HCT116 (cell line): ENCODE measurements at regions not wholly inside any gene's neighbourhood (a gene's known extent, or its start where the extent isn't known, plus 50 kb on each side); places are given as distances from the start of the nearest gene placed in this dataset.
A peak's percentile ranks its signal among the peaks of the same experiment; 100 is the strongest.

Experiments used
- ATAC-seq: fragments of 200-7000 bp; cut with Tn5 transposase; 2 replicates; pipeline ENCODE4 v1.9.1; 2020; ENCODE audit warnings: mild to moderate bottlenecking, moderate library complexity
- BruUV-seq: library from RNA; stranded (reverse); fragments of 400-500 nt; replicated peaks from 2 replicates; lab custom pipeline; 2021; lab: Mats Ljungman, UMichigan
- CTCF ChIA-PET: fragments of 300-600 bp; sonication (Branson Sonifier 250); formaldehyde crosslinking; loops from one replicate; lab custom pipeline; 2021; ENCODE audit warnings: antibody characterized with exemption; lab: Charles Lee
- POLR2A ChIA-PET: fragments of 300-600, 350-600 bp; sonication (Branson Sonifier 250); formaldehyde crosslinking; loops from one replicate; lab custom pipeline; 2021; ENCODE audit warnings: antibody characterized with exemption; lab: Charles Lee
- RAD21 ChIA-PET, 2 experiments: fragments of 300-600 bp; sonication (Branson Sonifier 250); formaldehyde crosslinking; loops; one replicate each; lab custom pipeline; 2023; ENCODE audit warnings: low total read pairs in 2 of 2; ENCODE audit not compliant: uncharacterized antibody in 2 of 2, unreplicated experiment in 2 of 2, low non-redundant PET in 1 of 2; lab: Charles Lee
- DNase-seq: peaks from one replicate; pipeline ENCODE4 v3.0.0-alpha.2; 2010; ENCODE audit warnings: low read depth, low spot score
- H2AFZ ChIP-seq: fragments of 200-600 bp; shearing (Covaris generic), sonication (generic); 2 replicates; pipeline ENCODE4 v1.6.1; 2017; ENCODE audit warnings: low read depth, mixed run types, mixed read lengths, antibody characterized with exemption, low read length; ENCODE audit not compliant: poor library complexity, severe bottlenecking
- H3K27ac ChIP-seq: 2 replicates; pipeline ENCODE4 v1.5.1; 2012; ENCODE audit warnings: low read depth, low read length
- H3K27me3 ChIP-seq: fragments of 200-600 bp; sonication (generic); 2 replicates; pipeline ENCODE4 v1.6.1; 2016; ENCODE audit warnings: mixed run types, low read length, mixed read lengths; ENCODE audit not compliant: insufficient read depth
- H3K36me3 ChIP-seq, 2 experiments: fragments of 200-500 bp in 1 of 2; fragments of 200-600 bp in 1 of 2; sonication (Bioruptor generic) in 1 of 2; sonication (generic) in 1 of 2; 2 replicates each; pipeline versions ENCODE4 v1.5.1 to v1.6.1; 2014 to 2016; ENCODE audit warnings: low read length in 2 of 2, inconsistent platforms in 1 of 2, mixed read lengths in 1 of 2, mixed run types in 1 of 2; ENCODE audit not compliant: insufficient read depth in 2 of 2, control insufficient read depth in 1 of 2
- H3K4me1 ChIP-seq, 2 experiments: fragments of 200-600 bp in 1 of 2; sonication (generic) in 1 of 2; 2 replicates each; pipeline versions ENCODE4 v1.5.1 to v1.6.1; 2012 to 2017; ENCODE audit warnings: low read length in 2 of 2, inconsistent platforms in 1 of 2, mild to moderate bottlenecking in 1 of 2, mixed read lengths in 1 of 2, mixed run types in 1 of 2, moderate library complexity in 1 of 2; ENCODE audit not compliant: insufficient read depth in 2 of 2, control insufficient read depth in 1 of 2
- H3K4me2 ChIP-seq: fragments of 200-600 bp; sonication (generic); 2 replicates; pipeline ENCODE4 v1.6.1; 2017; ENCODE audit warnings: mixed run types, low read length, mixed read lengths
- H3K4me3 ChIP-seq, 2 experiments: fragments of 200-600 bp in 1 of 2; sonication (generic) in 1 of 2; replicated peaks in 1 of 2; 2 replicates each; pipeline ENCODE4 v1.5.1; 2011 to 2016; ENCODE audit warnings: low read length in 2 of 2, control low read depth in 1 of 2, low read depth in 1 of 2, mild to moderate bottlenecking in 1 of 2, mixed read lengths in 1 of 2, mixed run types in 1 of 2
- H3K79me2 ChIP-seq: fragments of 200-600 bp; sonication (generic); 2 replicates; pipeline ENCODE4 v1.6.1; 2017; ENCODE audit warnings: mild to moderate bottlenecking, mixed run types, low read length, moderate library complexity, mixed read lengths; ENCODE audit not compliant: insufficient read depth
- H3K9ac ChIP-seq: fragments of 200-600 bp; sonication (generic); 2 replicates; pipeline ENCODE4 v1.6.1; 2016; ENCODE audit warnings: low read length, mixed read lengths
- H3K9me2 ChIP-seq: fragments of 200-600 bp; sonication (generic), shearing (Covaris generic); 2 replicates; pipeline ENCODE4 v1.6.1; 2017; ENCODE audit warnings: mixed run types, mild to moderate bottlenecking, moderate library complexity; ENCODE audit not compliant: insufficient read depth
- H3K9me3 ChIP-seq, 2 experiments: fragments of 200-500 bp in 1 of 2; fragments of 200-600 bp in 1 of 2; sonication (Bioruptor generic) in 1 of 2; sonication (generic) in 1 of 2; 2 replicates each; pipeline ENCODE4 v1.6.1; 2014 to 2017; ENCODE audit warnings: low read length in 2 of 2, mixed read lengths in 2 of 2, inconsistent platforms in 1 of 2, low read depth in 1 of 2, mild to moderate bottlenecking in 1 of 2, mixed run types in 1 of 2, moderate library complexity in 1 of 2; ENCODE audit not compliant: control insufficient read depth in 1 of 2, insufficient read depth in 1 of 2
- H4K20me1 ChIP-seq: fragments of 200-600 bp; sonication (generic), shearing (Covaris generic); 2 replicates; pipeline ENCODE4 v1.6.1; 2017; ENCODE audit warnings: mixed run types, mild to moderate bottlenecking, moderate library complexity; ENCODE audit not compliant: insufficient read depth
- CBX3 ChIP-seq: IDR thresholded peaks from 2 replicates; pipeline ENCODE4 v1.6.1; 2012; ENCODE audit warnings: low read depth
- CTCF ChIP-seq, 3 experiments: fragments of 200-600 bp in 1 of 3; sonication (generic) in 1 of 3; IDR thresholded peaks in 2 of 3; conservative IDR thresholded peaks in 1 of 3; 2 replicates each; pipeline ENCODE4 v1.5.1; 2012 to 2017; ENCODE audit warnings: low read depth in 2 of 3, low read length in 2 of 3, antibody characterized with exemption in 1 of 3, borderline replicate concordance in 1 of 3, control low read depth in 1 of 3, mild to moderate bottlenecking in 1 of 3, mixed read lengths in 1 of 3, mixed run types in 1 of 3, moderate library complexity in 1 of 3; ENCODE audit not compliant: insufficient read depth in 1 of 3
- EGR1 ChIP-seq: IDR thresholded peaks from 2 replicates; pipeline ENCODE4 v1.6.1; 2012; ENCODE audit warnings: low read depth
- EZH2 ChIP-seq: fragments of 200-600 bp; sonication (generic); IDR thresholded peaks from 2 replicates; pipeline ENCODE4 v1.6.1; 2017; ENCODE audit warnings: antibody characterized with exemption, mixed run types
- FOSL1 ChIP-seq: IDR thresholded peaks from 2 replicates; pipeline ENCODE4 v1.6.1; 2012; ENCODE audit warnings: low read depth
- POLR2A ChIP-seq: IDR thresholded peaks from 2 replicates; pipeline ENCODE4 v1.7.0; 2011; ENCODE audit warnings: borderline replicate concordance; ENCODE audit not compliant: insufficient read depth, insufficient read length; ENCODE audit errors: extremely low read depth
- RAD21 ChIP-seq: IDR thresholded peaks from 2 replicates; pipeline ENCODE4 v1.6.1; 2012; ENCODE audit warnings: low read depth, mild to moderate bottlenecking
- intact Hi-C: fragments of 100-400 bp; cut with micrococcal nuclease; formaldehyde crosslinking; loops from 2 replicates; pipeline ENCODE4 v1.10.0; 2022
- TF ChIP-seq, protein P1 (sequence below): IDR thresholded peaks from 2 replicates; pipeline ENCODE4 v1.6.1; 2012

GRCh38 chr16:63292036-63292435 lies 1255.8 kb upstream of the CDH8 start:
- H3K9me3 ChIP-seq: peaks cover 4 to 8% of the 10 kb centered on the region in 2 experiments; a peak in 2 of 4 replicates
- H3K27ac ChIP-seq: no peak overlapping the region
- H2AFZ ChIP-seq: no peak overlapping the region
- BruUV-seq: no TSS peak
- CTCF ChIA-PET: no interaction called here
- H3K27me3 ChIP-seq: no peaks in the 10 kb centered on the region
- DNase-seq (no peak), ATAC-seq (no peak)
- no peaks in the 10 kb centered on the region for H3K36me3 ChIP-seq
- intact Hi-C loops: no loop called here
- POLR2A ChIA-PET: no interaction called here
- H3K4me3 ChIP-seq: no peak overlapping the region
- no peak for TF ChIP-seq FOSL1
- no peak for TF ChIP-seq EGR1
- TF ChIP-seq CBX3: no peak
- no peak for TF ChIP-seq EZH2
- TF ChIP-seq POLR2A: no peak
- H4K20me1 ChIP-seq: no peaks in the 10 kb centered on the region
- H3K4me1 ChIP-seq: no peaks in the 10 kb centered on the region
- H3K79me2 ChIP-seq: no peaks in the 10 kb centered on the region
- H3K4me2 ChIP-seq: no peak overlapping the region
- no peaks in the 10 kb centered on the region for H3K9me2 ChIP-seq
- RAD21 ChIA-PET: no interaction called here
- no peak overlapping the region for H3K9ac ChIP-seq

DNA sequence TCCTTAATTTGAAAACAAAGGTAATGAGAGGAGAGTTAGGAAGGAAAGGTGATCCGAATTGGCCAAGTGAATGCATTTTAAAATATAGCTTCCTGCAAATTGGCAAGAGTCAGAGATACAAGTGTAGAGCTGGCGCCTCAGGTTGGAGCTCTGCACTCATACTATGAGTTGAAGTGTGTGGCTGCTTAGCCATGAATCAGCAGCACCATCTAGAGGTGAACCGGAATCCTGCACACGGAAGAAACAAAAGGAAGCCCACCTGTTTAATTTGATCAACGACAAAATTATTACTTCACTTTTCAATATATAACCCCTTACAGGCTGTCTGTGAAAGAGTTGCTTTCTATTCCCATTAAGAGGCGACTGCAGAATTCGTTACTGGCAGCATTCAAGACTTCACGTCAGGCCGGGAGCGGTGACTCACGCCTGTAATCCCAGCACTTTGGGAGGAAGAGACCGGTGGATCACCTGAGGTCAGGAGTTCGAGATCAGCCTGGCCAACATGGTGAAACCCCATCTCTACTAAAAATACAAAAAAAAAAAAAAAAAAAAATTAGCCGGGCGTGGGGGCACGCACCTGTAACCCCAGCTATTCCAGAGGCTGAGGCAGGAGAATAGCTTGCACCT lies 1253.7 kb upstream of the CDH8 start:
- DNase-seq: no peak
- H3K79me2 ChIP-seq: no peaks in the 10 kb centered on the region
- intact Hi-C loops: no loop called here
- CTCF ChIA-PET: no interaction called here
- ATAC-seq: no peak
- no peaks in the 10 kb centered on the region for H3K27me3 ChIP-seq
- TF ChIP-seq RAD21 (peak; percentile 18; the same call in 1 of the 2 replicates), CTCF (IDR thresholded peaks at IDR 0.05 in 2 of 3, conservative IDR thresholded peaks at IDR 0.05 in 1 of 3; ENCODE audit: borderline replicate concordance in 1 of 3, insufficient read depth in 1 of 3, low read depth in 2 of 3, low read length in 2 of 3) (peak in 2 of 3 experiments; percentile 39 to 49; a peak in 4 of 6 replicates)
- TF ChIP-seq, protein P1, sequence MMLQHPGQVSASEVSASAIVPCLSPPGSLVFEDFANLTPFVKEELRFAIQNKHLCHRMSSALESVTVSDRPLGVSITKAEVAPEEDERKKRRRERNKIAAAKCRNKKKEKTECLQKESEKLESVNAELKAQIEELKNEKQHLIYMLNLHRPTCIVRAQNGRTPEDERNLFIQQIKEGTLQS: no peak
- no peak overlapping the region for H2AFZ ChIP-seq
- BruUV-seq: no TSS peak
- H3K4me1 ChIP-seq: no peaks in the 10 kb centered on the region
- RAD21 ChIA-PET: no interaction called here
- no peaks in the 10 kb centered on the region for H3K9me2 ChIP-seq
- no peak overlapping the region for H3K4me3 ChIP-seq
- H3K9ac ChIP-seq: no peak overlapping the region
- POLR2A ChIA-PET: no interaction called here
- no peaks in the 10 kb centered on the region for H4K20me1 ChIP-seq
- no peak overlapping the region for H3K27ac ChIP-seq
- H3K4me2 ChIP-seq: no peak overlapping the region
- no peaks in the 10 kb centered on the region for H3K36me3 ChIP-seq
- H3K9me3 ChIP-seq: peaks cover 8% of the 10 kb centered on the region in 2 experiments; a peak in 2 of 4 replicates
